ENCODE measurements at regions not wholly inside any gene's neighbourhood (a gene's known extent, or its start where the extent isn't known, plus 50 kb on each side); places are given as distances from the start of the nearest gene placed in this dataset.
"Not testable (repeated sequence)": the region's sequence is repeated elsewhere in the genome, so short reads cannot be mapped to it uniquely, and the experiment has no call there.

- DNase-seq = no peak
Measured at GRCh38 chr6:12544821-12545565, 171.6 kb upstream of the PHACTR1 start.

GRCh38 chr6:12545619-12546409, 170.8 kb upstream of the PHACTR1 start:
- peak in 1 of 56 donors; percentile 5 for DNase-seq

GRCh38 chr6:12546410-12547002, 170.1 kb upstream of the PHACTR1 start:
- DNase-seq = peak in 1 of 56 donors; percentile 2

GRCh38 chr6:12548526-12548925, 168.0 kb upstream of the PHACTR1 start:
- DNase-seq = no peak

GRCh38 chr6:12549445-12549844, 167.1 kb upstream of the PHACTR1 start:
- DNase-seq = not testable (repeated sequence)

GRCh38 chr6:12554820-12555219, 161.7 kb upstream of the PHACTR1 start:
- not testable (repeated sequence) for DNase-seq

GRCh38 chr6:12555267-12555666, 161.3 kb upstream of the PHACTR1 start:
- DNase-seq = no peak

- DNase-seq = no peak
Measured at GRCh38 chr6:12555781-12556180, 160.8 kb upstream of the PHACTR1 start.

- DNase-seq = no peak
Measured at GRCh38 chr6:12557765-12558164, 158.8 kb upstream of the PHACTR1 start.

GRCh38 chr6:12560315-12560714, 156.3 kb upstream of the PHACTR1 start:
- no peak for DNase-seq

- DNase-seq = no peak
Measured at GRCh38 chr6:12566618-12567123, 149.9 kb upstream of the PHACTR1 start.

- no peak for DNase-seq
Measured at GRCh38 chr6:12567682-12568081, 148.9 kb upstream of the PHACTR1 start.

- DNase-seq = no peak
Measured at GRCh38 chr6:12569646-12570045, 146.9 kb upstream of the PHACTR1 start.

- DNase-seq = peak in 1 of 56 donors; percentile 10
Measured at GRCh38 chr6:12570461-12571030, 146.0 kb upstream of the PHACTR1 start.

GRCh38 chr6:12572896-12573827, 143.4 kb upstream of the PHACTR1 start:
- peak in 3 of 56 donors; percentile 0 to 12 (median 6) for DNase-seq

- DNase-seq = no peak
Measured at GRCh38 chr6:12575961-12576360, 140.6 kb upstream of the PHACTR1 start.

- DNase-seq = no peak
Measured at GRCh38 chr6:12576389-12576788, 140.2 kb upstream of the PHACTR1 start.

- no peak for DNase-seq
Measured at GRCh38 chr6:12577124-12577850, 139.3 kb upstream of the PHACTR1 start.

- no peak for DNase-seq
Measured at GRCh38 chr6:12578097-12578496, 138.5 kb upstream of the PHACTR1 start.

GRCh38 chr6:12578751-12579150, 137.8 kb upstream of the PHACTR1 start:
- no peak for DNase-seq
